Neutrophil (primary cell): ENCODE measurements at regions not wholly inside any gene's neighbourhood (a gene's known extent, or its start where the extent isn't known, plus 50 kb on each side); places are given as distances from the start of the nearest gene placed in this dataset.

Source experiments
- H3K27ac ChIP-seq: fragments of 200-600 bp; sonication (generic); 2 replicates; pipeline ENCODE4 v1.5.1; 2016; ENCODE audit warnings: mild to moderate bottlenecking, moderate library complexity
- H3K27me3 ChIP-seq: fragments of 200-600 bp; sonication (generic); 2 replicates; pipeline ENCODE4 v1.6.0; 2016; ENCODE audit warnings: mild to moderate bottlenecking
- H3K36me3 ChIP-seq: fragments of 200-600 bp; sonication (generic); 2 replicates; pipeline ENCODE4 v1.5.1; 2017
- H3K4me1 ChIP-seq, 2 experiments: fragments of 200-600 bp in 1 of 2; sonication (generic) in 1 of 2; 1 replicate in 1 of 2; 2 replicates in 1 of 2; pipeline versions ENCODE4 v1.5.1 to v1.6.1; 2013 to 2016; ENCODE audit warnings: low read depth in 1 of 2, low read length in 1 of 2, mild to moderate bottlenecking in 1 of 2, moderate library complexity in 1 of 2; ENCODE audit not compliant: control insufficient read depth in 1 of 2, insufficient read depth in 1 of 2
- H3K4me3 ChIP-seq, 2 experiments: fragments of 200-600 bp in 1 of 2; sonication (generic) in 1 of 2; 1 replicate in 1 of 2; 2 replicates in 1 of 2; pipeline ENCODE4 v1.5.1; 2013 to 2016; ENCODE audit warnings: low read depth in 1 of 2, low read length in 1 of 2, mild to moderate bottlenecking in 1 of 2, moderate library complexity in 1 of 2
- H3K9me3 ChIP-seq: fragments of 200-600 bp; sonication (generic); 2 replicates; pipeline ENCODE4 v1.5.1; 2016
- CTCF ChIP-seq: fragments of 200-600 bp; sonication (generic); IDR thresholded peaks from 2 replicates; pipeline ENCODE4 v1.5.1; 2016; ENCODE audit warnings: antibody characterized with exemption

DNA sequence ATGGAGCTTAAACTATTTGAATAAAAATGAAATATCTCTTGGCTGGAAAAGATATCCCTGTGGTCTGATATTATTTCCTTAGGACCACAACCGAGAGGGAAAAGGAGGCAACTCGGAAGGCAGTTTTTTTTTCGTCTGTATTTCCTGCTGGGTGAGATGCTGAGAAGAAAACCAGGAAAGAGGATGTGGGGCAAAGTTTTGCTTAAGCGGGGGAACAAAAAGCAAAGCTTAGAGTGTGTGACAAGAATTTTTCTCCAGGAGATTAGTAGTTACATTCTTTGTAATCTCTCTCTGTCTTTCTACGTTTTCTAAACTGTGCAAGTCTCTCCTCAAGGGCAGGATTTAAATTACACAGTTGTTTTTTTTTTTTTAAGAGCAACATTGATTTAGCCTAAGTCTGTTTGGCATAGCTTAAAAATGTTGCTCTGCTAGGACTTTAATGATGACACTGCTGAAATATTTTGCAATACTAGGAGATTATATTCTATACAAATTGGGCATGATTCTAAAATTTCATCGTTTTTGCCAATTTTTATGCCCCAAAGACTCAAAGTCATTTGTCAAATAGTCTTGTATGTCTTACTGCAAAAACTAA is 258.5 kb downstream of the KCNS3 start:
- H3K27me3 ChIP-seq, result no peaks in the 10 kb centered on the region
- no peaks in the 10 kb centered on the region for H3K4me1 ChIP-seq
- no peak for TF ChIP-seq CTCF
- H3K4me3 ChIP-seq, result no peak overlapping the region
- no peaks in the 10 kb centered on the region for H3K9me3 ChIP-seq
- no peak overlapping the region for H3K27ac ChIP-seq
- H3K36me3 ChIP-seq, result no peaks in the 10 kb centered on the region

DNA sequence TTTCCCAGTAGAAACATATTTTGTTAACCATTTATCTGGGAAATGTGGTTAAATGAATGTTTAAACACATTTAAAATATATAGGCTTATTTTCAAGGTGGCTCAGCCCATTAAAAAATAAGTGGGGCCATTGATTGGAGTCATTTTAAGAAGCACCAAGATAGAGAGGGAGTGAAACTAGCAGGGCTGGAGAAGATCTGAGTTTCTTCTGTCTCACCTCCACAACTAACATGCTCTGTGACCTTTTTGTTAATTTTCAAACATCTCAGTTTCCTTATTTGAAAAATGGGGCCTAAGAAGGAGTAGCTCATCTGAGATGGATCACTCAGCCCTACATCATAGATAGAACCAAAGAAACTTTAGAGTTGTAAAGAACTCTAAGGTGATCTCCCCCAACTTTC is 254.8 kb downstream of the KCNS3 start:
- Histone ChIP-seq H3K4me3 (no peak overlapping the region), H3K4me1 (no peaks in the 10 kb centered on the region), H3K9me3 (no peaks in the 10 kb centered on the region), H3K36me3 (no peaks in the 10 kb centered on the region), H3K27ac (no peak overlapping the region), H3K27me3 (no peaks in the 10 kb centered on the region)
- no peak for TF ChIP-seq CTCF

- H3K36me3 ChIP-seq, result no peaks in the 10 kb centered on the region
- TF ChIP-seq CTCF, result no peak
- H3K4me1 ChIP-seq, result no peaks in the 10 kb centered on the region
- H3K9me3 ChIP-seq, result no peaks in the 10 kb centered on the region
- H3K27me3 ChIP-seq, result no peaks in the 10 kb centered on the region
- no peak overlapping the region for H3K27ac ChIP-seq
- no peak overlapping the region for H3K4me3 ChIP-seq
These were observed 254.2 kb downstream of the KCNS3 start for GRCh38 chr2:18132697-18133096.

DNA sequence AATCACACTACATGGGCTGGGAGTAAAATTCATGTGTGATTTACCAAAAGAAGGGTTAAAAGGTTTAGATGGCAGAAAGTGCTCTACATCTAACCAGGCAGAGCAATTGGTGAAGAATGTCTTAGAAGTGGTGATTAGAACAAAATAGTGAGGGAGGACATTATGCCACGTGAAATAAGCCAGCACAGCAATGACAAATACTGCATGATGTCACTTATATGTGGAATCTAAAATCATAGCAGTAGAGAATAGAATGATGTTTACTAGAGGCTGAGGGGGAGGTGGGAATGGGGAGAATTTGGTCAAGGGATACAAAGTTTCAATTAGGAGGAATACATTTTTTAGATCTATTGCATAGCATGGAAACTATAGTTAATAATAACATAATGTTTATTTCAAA is 253.3 kb downstream of the KCNS3 start:
- no peak overlapping the region for H3K4me3 ChIP-seq
- H3K27ac ChIP-seq, result no peak overlapping the region
- no peak for TF ChIP-seq CTCF
- H3K9me3 ChIP-seq, result no peaks in the 10 kb centered on the region
- no peaks in the 10 kb centered on the region for H3K27me3 ChIP-seq
- H3K36me3 ChIP-seq, result no peaks in the 10 kb centered on the region
- H3K4me1 ChIP-seq, result no peaks in the 10 kb centered on the region

- Histone ChIP-seq H3K27me3 (no peaks in the 10 kb centered on the region), H3K4me1 (no peaks in the 10 kb centered on the region), H3K27ac (no peak overlapping the region), H3K9me3 (no peaks in the 10 kb centered on the region), H3K36me3 (no peaks in the 10 kb centered on the region), H3K4me3 (no peak overlapping the region)
- TF ChIP-seq CTCF, result no peak
These were observed 250.9 kb downstream of the KCNS3 start for GRCh38 chr2:18129348-18129747.

DNA sequence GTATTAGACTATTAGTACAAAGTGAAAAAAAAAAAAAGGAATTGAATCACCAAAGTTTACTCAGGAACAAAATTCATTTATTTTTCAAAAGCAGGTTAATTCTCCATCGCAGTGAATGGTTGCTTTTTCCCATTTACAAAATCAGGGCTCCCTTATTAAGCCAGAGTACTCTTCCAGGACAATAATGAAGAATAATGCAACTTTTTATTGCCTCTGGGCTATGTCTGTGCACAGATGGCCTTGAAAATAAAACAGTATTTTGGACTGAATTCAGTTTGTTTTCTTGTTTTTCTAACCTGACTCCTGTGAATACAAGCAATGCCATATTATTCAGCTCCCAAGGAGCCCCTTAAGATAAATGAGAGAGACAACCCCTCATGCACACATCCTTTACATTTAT is 246.8 kb downstream of the KCNS3 start:
- TF ChIP-seq CTCF, result no peak
- H3K36me3 ChIP-seq, result no peaks in the 10 kb centered on the region
- H3K27ac ChIP-seq, result no peak overlapping the region
- no peaks in the 10 kb centered on the region for H3K27me3 ChIP-seq
- no peaks in the 10 kb centered on the region for H3K9me3 ChIP-seq
- no peaks in the 10 kb centered on the region for H3K4me1 ChIP-seq
- no peak overlapping the region for H3K4me3 ChIP-seq
